HG02798 (cell line): ENCODE measurements at regions not wholly inside any gene's neighbourhood (a gene's known extent, or its start where the extent isn't known, plus 50 kb on each side); places are given as distances from the start of the nearest gene placed in this dataset.
"Not testable (repeated sequence)": the region's sequence is repeated elsewhere in the genome, so short reads cannot be mapped to it uniquely, and the experiment has no call there.

ENCODE experiments used
- ATAC-seq: cut with Tn5 transposase; IDR thresholded peaks from one replicate; pipeline ENCODE4 v1.9.1; 2021; ENCODE audit warnings: mild to moderate bottlenecking; ENCODE audit not compliant: unreplicated experiment, poor library complexity

DNA sequence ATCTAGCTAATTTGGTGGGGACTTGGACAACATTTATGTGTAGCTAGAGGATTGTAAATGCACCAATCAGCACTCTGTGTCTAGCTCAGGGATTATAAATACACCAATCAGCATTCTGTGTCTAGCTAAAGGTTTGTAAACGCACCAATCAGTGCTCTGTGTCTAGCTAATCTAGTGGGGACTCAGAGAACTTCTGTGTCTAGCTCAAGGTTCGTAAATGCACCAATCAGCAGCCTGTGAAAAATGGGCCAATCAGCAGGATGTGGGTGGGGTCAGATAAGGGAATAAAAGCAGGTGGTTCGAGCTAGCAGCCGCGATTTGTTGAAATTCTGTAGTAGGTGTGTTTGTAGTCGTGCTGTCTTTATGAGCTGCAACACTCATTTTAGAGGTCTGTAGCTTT is 154.8 kb upstream of the RREB1 start:
- not testable (repeated sequence) for ATAC-seq

DNA sequence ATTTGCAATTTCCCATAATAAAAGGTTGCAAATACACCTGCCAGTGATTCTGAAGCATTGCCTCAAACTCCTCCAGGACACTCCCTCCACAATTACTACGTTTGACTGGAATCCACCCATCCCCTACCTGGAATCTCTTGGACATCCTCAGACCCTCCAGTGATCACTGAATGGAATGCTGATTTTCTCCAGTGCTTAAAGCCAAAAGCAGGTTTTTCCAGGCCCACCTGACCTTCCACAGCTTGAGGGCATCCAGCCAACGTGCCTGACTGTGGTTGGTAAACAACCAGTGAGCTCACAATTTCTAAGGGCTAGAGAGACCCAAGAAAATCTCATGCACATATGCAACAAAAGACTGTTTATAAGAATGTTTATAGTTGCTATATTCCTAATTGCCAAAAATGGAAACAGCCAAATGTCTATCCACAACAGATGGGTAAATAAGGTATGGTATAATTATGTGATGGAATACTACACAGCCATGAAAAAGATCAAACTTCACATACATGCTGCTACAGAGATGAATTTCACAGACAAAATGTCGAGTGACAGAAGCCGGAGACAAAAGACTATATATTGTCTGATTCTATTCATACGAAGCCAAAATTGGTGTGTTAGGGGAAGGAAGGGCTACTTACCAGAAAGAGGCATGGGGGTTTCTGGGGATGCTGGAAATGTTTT is 147.1 kb upstream of the RREB1 start:
- ATAC-seq: no peak

GRCh38 chr6:6962086-6962485 is 145.7 kb upstream of the RREB1 start:
- ATAC-seq: no peak

DNA sequence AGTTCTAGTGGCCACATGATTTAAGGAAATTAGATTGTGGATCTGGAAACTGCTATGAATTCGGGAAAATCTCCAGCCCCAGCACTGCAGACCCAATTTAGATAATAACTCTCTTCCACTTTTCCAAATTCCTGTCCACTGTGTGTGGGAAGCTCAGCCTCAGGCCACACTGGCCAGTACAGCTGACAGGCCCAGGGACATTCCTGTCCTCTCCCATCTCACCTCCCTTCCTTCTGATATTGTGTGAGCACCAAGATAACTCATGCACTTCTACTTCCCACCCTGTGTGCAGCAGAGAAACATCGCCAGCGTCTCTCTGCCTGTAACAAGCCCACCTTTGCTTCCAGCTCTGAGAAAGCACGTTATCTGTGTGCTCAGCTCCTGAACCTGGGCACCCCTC is 145.1 kb upstream of the RREB1 start:
- no peak for ATAC-seq

GRCh38 chr6:6963390-6963789 is 144.4 kb upstream of the RREB1 start:
- not testable (repeated sequence) for ATAC-seq

GRCh38 chr6:6964675-6965074 is 143.1 kb upstream of the RREB1 start:
- ATAC-seq: no peak

DNA sequence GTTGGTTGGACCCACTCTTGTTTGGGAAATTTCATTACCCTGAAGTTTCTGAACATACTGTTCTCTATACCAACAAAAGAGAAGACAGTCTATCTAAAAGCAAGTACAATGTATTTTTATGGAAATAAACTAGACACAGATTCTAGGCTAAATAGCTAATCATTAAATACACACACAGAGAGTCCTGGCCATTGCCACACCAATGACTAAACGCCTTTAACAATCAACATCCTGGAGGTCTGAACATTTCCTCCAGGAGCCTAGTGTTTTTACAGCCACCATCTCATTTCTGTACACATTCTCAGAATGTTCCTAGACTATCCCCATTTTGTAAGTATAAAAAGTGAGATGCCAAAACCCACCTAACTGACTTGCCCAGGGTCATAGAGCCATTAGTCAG is 141.6 kb upstream of the RREB1 start:
- no peak for ATAC-seq

DNA sequence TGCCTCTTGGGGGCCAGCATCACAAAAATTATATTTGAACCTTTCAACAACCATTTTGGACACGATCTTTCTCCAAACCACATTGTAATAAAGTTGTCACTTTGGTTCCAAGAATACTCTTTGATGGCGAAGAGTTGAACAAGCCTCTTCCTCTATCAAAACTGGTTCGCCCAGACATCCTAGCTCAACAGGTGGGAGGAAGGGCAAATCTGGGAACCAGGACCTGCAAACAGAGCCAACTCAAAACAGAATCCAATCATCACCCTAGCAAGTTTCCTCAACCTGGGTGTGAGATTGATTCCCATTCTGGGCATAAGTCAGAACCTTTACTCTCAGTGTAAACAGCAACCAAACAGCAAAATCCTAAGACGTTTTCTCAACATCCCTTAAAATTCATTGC is 141.2 kb upstream of the RREB1 start:
- no peak for ATAC-seq

GRCh38 chr6:6968357-6968730 is 139.4 kb upstream of the RREB1 start:
- ATAC-seq: no peak

DNA sequence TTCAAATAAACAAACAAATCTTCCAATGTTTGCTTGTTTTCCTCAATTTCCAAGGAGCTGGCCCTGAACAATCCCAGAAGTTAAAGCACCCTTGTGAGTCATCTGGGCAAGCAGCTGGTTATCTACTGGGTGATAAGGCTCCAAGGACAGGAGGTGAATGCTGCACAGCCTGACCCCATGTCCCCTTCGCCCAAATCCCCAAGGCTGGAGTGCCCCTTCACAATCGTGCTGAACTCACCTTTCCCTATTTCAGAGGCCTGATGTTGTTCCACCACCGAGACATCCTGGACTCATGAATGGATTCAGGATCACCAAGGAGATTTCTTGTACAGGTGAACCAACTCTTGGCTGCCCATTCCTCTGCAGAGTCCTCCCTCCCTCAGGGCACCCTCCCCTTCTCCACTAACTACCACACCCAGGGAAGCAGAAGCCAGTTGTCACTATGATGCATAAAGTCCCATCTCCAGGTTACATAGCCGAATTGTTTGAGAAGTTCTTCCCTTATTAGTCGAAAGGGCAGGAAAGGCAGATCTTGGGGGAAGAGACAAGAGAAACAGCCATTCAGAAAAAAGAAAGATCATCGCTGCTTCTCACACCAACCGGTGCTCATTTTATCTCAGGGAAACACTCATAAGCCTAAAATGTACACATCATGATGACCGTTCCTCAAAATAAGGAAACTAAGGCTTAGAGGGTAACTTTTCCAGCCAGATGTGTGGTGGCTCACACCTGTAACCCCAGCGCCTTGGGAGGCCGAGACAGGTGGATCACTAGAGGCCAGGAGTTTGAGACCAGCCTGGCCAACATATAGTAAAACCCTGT is 138.8 kb upstream of the RREB1 start:
- ATAC-seq: no peak

- no peak for ATAC-seq
Measured at GRCh38 chr6:6969761-6970223, 138.0 kb upstream of the RREB1 start.

- no peak for ATAC-seq
Measured at GRCh38 chr6:6970851-6971250, 136.9 kb upstream of the RREB1 start.

DNA sequence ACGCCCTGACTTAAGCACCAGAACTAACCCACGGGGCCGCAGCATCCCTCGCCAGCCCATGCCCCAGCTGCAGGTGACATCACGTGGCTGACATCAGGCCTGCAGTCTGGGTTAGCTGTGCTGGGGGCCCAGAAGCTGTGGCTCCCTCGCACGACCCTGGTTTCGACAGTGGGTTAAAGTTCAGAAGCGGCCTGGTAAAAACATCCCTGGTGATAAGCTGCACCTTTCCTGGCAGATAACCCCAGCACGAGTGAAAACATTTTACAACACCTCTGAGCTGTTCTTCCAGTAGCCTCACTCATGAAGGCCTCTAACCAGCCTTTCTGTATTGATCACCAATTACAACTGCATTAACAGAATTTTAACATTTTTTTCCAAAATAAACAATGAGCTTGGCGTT is 136.4 kb upstream of the RREB1 start:
- ATAC-seq: no peak

DNA sequence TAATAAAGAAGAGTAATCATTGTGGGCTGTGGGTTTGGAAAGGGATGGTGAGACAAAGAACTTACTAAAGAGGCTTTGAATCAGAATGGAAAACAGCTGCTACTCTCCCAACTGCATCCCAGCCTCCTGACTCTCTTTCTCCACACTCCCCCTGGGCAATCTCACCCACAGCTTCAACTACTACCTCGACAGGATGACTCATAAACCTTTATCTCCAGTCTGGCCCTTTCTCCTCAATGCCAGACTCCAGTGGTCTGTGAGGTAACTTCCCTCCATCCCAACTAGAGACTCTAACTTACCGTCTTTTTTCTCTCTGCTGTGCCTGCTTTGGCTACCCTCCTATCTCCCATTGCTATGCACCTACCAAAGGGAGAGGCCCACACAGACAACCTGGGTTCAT is 135.3 kb upstream of the RREB1 start:
- no peak for ATAC-seq

- ATAC-seq: no peak
Measured at GRCh38 chr6:6973721-6974120, 134.0 kb upstream of the RREB1 start.

GRCh38 chr6:6975459-6976111 is 132.2 kb upstream of the RREB1 start:
- ATAC-seq: no peak

DNA sequence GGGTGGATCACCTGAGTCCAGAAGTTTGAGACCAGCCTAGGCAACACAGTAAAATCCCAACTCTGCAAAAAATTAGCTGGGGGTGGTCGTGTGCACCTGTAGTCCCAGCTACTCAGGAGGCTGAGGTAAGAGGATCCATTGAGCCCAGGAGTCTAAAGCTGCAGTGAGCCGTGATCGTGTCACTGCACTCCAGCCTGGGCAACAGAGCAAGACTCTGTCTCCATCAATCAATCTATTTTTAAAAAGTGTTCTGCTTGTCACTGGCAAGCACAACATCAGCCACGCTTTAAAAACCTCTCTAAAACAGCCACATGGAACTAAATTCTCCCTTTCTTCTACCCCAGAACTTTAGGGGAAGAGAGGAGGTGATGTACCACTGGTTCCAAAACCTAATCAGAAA is 131.6 kb upstream of the RREB1 start:
- ATAC-seq: no peak

GRCh38 chr6:6978731-6979130 is 129.0 kb upstream of the RREB1 start:
- no peak for ATAC-seq

DNA sequence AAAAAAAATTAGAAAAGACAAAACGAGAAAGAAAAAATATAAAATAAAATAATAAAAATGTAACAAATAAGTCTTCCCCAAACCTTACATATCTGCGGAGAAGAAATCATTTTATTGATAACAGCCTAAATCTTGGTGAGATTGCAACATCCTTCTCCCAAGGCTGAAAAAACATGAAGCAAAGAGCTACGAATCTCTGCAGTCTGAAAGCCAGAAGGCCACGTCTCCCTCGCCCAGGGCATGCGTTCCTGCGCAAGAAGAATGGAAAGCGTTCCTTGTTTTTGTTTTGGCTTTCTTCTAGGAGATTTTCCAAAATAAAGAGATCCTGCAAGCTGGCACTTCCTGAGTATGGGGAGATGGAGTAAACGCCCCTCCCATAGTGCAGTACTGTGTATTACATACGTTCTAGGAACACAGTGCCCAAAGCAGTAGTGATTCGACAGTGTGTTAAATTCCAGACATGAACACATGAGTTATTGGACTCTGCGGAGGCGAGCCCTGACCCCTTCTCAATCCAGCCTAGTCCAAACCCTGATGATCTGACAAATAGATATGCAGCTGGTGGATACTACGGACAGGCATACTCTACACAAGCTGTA is 126.7 kb upstream of the RREB1 start:
- ATAC-seq: no peak

DNA sequence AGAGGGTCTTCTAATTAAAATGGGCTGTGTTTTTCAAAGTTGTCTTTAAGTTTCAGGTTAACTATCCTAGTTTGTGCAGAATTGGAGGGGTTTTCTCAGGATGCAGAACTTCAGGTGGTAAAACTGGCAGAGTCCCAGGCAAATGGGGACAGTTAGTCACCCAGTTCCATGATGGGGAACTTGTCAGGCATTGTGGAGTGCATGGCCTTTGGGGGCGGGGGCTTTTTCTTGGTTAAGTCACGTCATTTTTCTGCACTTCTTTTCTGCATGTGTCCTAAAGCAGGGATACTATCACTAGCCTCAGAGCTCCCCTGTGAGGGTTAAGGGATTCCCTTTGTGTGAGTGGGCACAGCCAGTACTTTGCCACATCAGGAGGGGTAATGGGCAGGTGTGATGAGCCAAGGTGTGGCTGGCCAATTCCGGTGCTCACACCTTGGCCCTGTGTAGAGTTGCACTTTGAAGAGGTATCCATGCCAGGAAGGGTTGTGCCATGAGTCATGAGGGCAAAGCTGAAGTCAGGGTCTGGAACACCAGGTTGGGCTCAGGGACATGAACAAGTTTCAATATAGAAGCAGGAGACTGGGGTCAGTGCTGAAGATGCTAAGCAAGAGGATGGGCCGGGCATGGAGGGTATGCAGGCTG is 126.0 kb upstream of the RREB1 start:
- ATAC-seq: no peak

DNA sequence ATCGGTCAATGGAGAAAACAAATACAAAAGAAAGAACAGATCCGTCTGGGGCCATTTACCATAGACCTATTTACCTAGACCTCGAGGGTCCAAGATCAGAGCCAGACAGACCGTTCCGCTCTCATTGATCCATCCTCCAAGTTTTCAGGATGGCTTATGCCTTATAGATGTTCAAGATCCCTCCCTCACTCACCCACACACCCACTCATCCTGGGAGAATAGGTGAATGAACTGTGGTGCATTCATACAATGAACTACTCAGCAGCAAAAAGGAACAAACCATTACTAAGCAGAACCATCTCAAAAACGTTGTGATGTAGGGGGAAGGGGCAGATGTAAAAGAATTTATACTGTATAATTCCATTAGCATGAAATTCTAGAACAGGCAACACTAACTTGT is 125.1 kb upstream of the RREB1 start:
- ATAC-seq: no peak
